ENCODE measurements at regions not wholly inside any gene's neighbourhood (a gene's known extent, or its start where the extent isn't known, plus 50 kb on each side); places are given as distances from the start of the nearest gene placed in this dataset.

GRCh38 chr9:90092508-90092907, 487.7 kb downstream of the GADD45G start (continued):
- no peak for TF ChIP-seq CUX1 (IDR thresholded peaks at IDR 0.05; ENCODE audit: insufficient replicate concordance, low read depth, low read length)

GRCh38 chr9:90095682-90096081, 490.9 kb downstream of the GADD45G start:
- peaks cover 3% of the 10 kb centered on the region; the same call in 1 of the 2 replicates for H3K4me1 ChIP-seq (ENCODE audit: control insufficient read depth, insufficient read depth, low read length)
- no peak overlapping the region for H3K4me2 ChIP-seq (ENCODE audit: control insufficient read depth, insufficient read depth)
- H3K4me3 ChIP-seq, result no peak overlapping the region
- ATAC-seq (no peak), DNase-seq (ENCODE audit: low read depth, low spot score) (no peak), FAIRE-seq (no peak)
- BruUV-seq (replicated peaks), result no TSS peak
- H3K27ac ChIP-seq (ENCODE audit: control insufficient read depth, insufficient read depth), result no peak overlapping the region
- H3K9ac ChIP-seq (ENCODE audit: control insufficient read depth, insufficient read depth, low read length), result no peak overlapping the region
- no peaks in the 10 kb centered on the region for H3K79me2 ChIP-seq (ENCODE audit: control insufficient read depth, insufficient read depth, low read length)
- SMC1A ChIA-PET (ENCODE audit: uncharacterized antibody, unreplicated experiment), result interaction anchor here (0.6 to 3.0 kb wide), 4 partner anchors 9 to 498 kb away, joined by 3 to 11 read pairs (median 7); no protein-coding TSS in a partner anchor
- POLR2A ChIA-PET, result no interaction called here
- H3K9me3 ChIP-seq (replicated peaks; ENCODE audit: control insufficient read depth, insufficient read depth, low read length), result no peaks in the 10 kb centered on the region
- CTCF ChIA-PET, result interaction anchor here (0.8 to 5.3 kb wide), 6 partner anchors 17 to 502 kb away, joined by 3 to 30 read pairs (median 6); no protein-coding TSS in a partner anchor
- no peak overlapping the region for H2AFZ ChIP-seq (ENCODE audit: control insufficient read depth, low read depth, low read length)
- RAD21 ChIA-PET (ENCODE audit: unreplicated experiment), result interaction anchor here (1.2 to 4.6 kb wide), 3 partner anchors 280 to 498 kb away, joined by 3 to 38 read pairs (median 8); no protein-coding TSS in a partner anchor
- in situ Hi-C loops (cut with MboI) (no loop called here), intact Hi-C loops (cut with micrococcal nuclease; ENCODE audit: unreplicated experiment) (no loop called here)
- H3K27me3 ChIP-seq (replicated peaks in 1 of 2; ENCODE audit: control insufficient read depth in 2 of 2, insufficient read depth in 2 of 2, low read length in 1 of 2), result no peaks in the 10 kb centered on the region
- no peaks in the 10 kb centered on the region for H4K20me1 ChIP-seq (ENCODE audit: control insufficient read depth, insufficient read depth)
- no peaks in the 10 kb centered on the region for H3K36me3 ChIP-seq (ENCODE audit: control insufficient read depth in 2 of 2, insufficient read depth in 2 of 2, low read length in 1 of 2)
- WGBS (ENCODE audit: insufficient coverage, insufficient replicate concordance, low lambda C conversion rate, missing lambda C conversion rate), result under 1% methylated on average over 11 of the region's 11 CpGs
- TF ChIP-seq, protein P1, sequence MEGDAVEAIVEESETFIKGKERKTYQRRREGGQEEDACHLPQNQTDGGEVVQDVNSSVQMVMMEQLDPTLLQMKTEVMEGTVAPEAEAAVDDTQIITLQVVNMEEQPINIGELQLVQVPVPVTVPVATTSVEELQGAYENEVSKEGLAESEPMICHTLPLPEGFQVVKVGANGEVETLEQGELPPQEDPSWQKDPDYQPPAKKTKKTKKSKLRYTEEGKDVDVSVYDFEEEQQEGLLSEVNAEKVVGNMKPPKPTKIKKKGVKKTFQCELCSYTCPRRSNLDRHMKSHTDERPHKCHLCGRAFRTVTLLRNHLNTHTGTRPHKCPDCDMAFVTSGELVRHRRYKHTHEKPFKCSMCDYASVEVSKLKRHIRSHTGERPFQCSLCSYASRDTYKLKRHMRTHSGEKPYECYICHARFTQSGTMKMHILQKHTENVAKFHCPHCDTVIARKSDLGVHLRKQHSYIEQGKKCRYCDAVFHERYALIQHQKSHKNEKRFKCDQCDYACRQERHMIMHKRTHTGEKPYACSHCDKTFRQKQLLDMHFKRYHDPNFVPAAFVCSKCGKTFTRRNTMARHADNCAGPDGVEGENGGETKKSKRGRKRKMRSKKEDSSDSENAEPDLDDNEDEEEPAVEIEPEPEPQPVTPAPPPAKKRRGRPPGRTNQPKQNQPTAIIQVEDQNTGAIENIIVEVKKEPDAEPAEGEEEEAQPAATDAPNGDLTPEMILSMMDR (IDR thresholded peaks at IDR 0.05 in 2 of 3, conservative IDR thresholded peaks at IDR 0.05 in 1 of 3; ENCODE audit: control insufficient read depth in 2 of 3, extremely low read depth in 1 of 3, insufficient read depth in 1 of 3, low read depth in 3 of 3, low read length in 3 of 3), result no peak
- no peak for TF ChIP-seq EP300 (IDR thresholded peaks at IDR 0.05; ENCODE audit: borderline replicate concordance in 1 of 2, control insufficient read depth in 1 of 2, low read depth in 2 of 2, low read length in 2 of 2)
- TF ChIP-seq, protein P2, sequence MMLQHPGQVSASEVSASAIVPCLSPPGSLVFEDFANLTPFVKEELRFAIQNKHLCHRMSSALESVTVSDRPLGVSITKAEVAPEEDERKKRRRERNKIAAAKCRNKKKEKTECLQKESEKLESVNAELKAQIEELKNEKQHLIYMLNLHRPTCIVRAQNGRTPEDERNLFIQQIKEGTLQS (IDR thresholded peaks at IDR 0.05; ENCODE audit: borderline replicate concordance, extremely low read depth, low read depth, low read length), result no peak
- peak; percentile 87 for TF ChIP-seq PKNOX1 (IDR thresholded peaks at IDR 0.05)
- peak; percentile 72; the same call in 1 of the 2 replicates for TF ChIP-seq TCF12 (IDR thresholded peaks at IDR 0.05; ENCODE audit: low read depth, low read length)
- no peak for TF ChIP-seq MEF2B (IDR thresholded peaks at IDR 0.05; ENCODE audit: partially characterized antibody, poor library complexity, severe bottlenecking)
- TF ChIP-seq, protein P3, sequence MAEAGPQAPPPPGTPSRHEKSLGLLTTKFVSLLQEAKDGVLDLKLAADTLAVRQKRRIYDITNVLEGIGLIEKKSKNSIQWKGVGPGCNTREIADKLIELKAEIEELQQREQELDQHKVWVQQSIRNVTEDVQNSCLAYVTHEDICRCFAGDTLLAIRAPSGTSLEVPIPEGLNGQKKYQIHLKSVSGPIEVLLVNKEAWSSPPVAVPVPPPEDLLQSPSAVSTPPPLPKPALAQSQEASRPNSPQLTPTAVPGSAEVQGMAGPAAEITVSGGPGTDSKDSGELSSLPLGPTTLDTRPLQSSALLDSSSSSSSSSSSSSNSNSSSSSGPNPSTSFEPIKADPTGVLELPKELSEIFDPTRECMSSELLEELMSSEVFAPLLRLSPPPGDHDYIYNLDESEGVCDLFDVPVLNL (IDR thresholded peaks at IDR 0.05; ENCODE audit: low read depth, low read length), result no peak
